PFSK-1 (cell line): ENCODE measurements at regions not wholly inside any gene's neighbourhood (a gene's known extent, or its start where the extent isn't known, plus 50 kb on each side); places are given as distances from the start of the nearest gene placed in this dataset.

ENCODE experiments used
- FOXP2 ChIP-seq: optimal IDR thresholded peaks from 2 replicates; pipeline ENCODE3; 2011; ENCODE audit warnings: borderline replicate concordance, control low read depth, inconsistent platforms; ENCODE audit not compliant: insufficient read depth; ENCODE audit errors: extremely low read length, extremely low read depth
- POLR2AphosphoS5 ChIP-seq: IDR thresholded peaks from 2 replicates; pipeline ENCODE4 v1.6.1; 2012; ENCODE audit warnings: low read depth, mild to moderate bottlenecking, control low read depth, low read length, moderate library complexity
- SIN3A ChIP-seq: IDR thresholded peaks from 2 replicates; pipeline ENCODE4 v1.6.1; 2012; ENCODE audit warnings: mild to moderate bottlenecking, low read length, moderate library complexity, borderline replicate concordance; ENCODE audit not compliant: insufficient read depth
- TAF1 ChIP-seq: IDR thresholded peaks from 2 replicates; pipeline ENCODE4 v1.6.1; 2012; ENCODE audit warnings: low read length, control low read depth, borderline replicate concordance; ENCODE audit not compliant: insufficient read depth
- TF ChIP-seq, protein P1 (sequence below), 2 experiments: IDR thresholded peaks; 2 replicates each; pipeline versions ENCODE4 v1.6.1 to v1.8.0; 2011 to 2012; ENCODE audit warnings: low read depth in 2 of 2, low read length in 2 of 2, control low read depth in 1 of 2, inconsistent platforms in 1 of 2, mild to moderate bottlenecking in 1 of 2, moderate library complexity in 1 of 2; ENCODE audit not compliant: insufficient read depth in 1 of 2

DNA sequence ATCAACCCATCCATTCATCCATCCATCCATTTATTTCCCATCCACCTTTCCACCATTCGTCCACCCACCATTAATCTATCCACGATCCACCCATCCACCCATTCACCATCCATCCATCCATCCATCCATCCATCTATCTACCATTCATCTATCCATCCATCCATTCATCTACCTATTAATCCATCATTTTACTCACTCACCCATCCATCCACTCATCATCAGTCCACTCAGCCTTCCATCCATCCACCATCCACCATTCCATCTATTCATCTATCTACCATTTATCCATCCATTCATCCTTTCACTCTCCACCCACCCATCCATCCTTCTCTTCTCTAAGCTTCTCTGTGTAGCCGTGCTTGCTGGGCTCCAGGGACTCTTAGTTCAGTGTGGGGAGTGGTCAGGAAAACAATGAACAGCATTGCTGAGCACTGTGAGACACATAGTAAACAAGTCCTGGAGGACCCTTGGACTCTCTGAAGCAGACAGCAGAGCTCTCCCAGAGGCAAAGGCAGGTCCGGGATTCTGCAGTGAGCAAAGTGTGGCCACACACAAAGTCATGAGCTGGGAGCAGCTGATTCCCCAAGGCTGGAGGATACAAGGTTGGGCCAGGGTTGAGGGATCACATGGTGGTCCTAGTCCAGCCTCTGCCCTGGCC lies 642.2 kb downstream of the BRD1 start:
- TF ChIP-seq TAF1 (no peak), POLR2AphosphoS5 (no peak), SIN3A (no peak), FOXP2 (no peak)
- TF ChIP-seq, protein P1, sequence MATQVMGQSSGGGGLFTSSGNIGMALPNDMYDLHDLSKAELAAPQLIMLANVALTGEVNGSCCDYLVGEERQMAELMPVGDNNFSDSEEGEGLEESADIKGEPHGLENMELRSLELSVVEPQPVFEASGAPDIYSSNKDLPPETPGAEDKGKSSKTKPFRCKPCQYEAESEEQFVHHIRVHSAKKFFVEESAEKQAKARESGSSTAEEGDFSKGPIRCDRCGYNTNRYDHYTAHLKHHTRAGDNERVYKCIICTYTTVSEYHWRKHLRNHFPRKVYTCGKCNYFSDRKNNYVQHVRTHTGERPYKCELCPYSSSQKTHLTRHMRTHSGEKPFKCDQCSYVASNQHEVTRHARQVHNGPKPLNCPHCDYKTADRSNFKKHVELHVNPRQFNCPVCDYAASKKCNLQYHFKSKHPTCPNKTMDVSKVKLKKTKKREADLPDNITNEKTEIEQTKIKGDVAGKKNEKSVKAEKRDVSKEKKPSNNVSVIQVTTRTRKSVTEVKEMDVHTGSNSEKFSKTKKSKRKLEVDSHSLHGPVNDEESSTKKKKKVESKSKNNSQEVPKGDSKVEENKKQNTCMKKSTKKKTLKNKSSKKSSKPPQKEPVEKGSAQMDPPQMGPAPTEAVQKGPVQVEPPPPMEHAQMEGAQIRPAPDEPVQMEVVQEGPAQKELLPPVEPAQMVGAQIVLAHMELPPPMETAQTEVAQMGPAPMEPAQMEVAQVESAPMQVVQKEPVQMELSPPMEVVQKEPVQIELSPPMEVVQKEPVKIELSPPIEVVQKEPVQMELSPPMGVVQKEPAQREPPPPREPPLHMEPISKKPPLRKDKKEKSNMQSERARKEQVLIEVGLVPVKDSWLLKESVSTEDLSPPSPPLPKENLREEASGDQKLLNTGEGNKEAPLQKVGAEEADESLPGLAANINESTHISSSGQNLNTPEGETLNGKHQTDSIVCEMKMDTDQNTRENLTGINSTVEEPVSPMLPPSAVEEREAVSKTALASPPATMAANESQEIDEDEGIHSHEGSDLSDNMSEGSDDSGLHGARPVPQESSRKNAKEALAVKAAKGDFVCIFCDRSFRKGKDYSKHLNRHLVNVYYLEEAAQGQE (IDR thresholded peaks at IDR 0.05; ENCODE audit: insufficient read depth in 1 of 2, low read depth in 2 of 2, low read length in 2 of 2), result no peak
